ENCODE measurements at regions not wholly inside any gene's neighbourhood (a gene's known extent, or its start where the extent isn't known, plus 50 kb on each side); places are given as distances from the start of the nearest gene placed in this dataset.

DNA sequence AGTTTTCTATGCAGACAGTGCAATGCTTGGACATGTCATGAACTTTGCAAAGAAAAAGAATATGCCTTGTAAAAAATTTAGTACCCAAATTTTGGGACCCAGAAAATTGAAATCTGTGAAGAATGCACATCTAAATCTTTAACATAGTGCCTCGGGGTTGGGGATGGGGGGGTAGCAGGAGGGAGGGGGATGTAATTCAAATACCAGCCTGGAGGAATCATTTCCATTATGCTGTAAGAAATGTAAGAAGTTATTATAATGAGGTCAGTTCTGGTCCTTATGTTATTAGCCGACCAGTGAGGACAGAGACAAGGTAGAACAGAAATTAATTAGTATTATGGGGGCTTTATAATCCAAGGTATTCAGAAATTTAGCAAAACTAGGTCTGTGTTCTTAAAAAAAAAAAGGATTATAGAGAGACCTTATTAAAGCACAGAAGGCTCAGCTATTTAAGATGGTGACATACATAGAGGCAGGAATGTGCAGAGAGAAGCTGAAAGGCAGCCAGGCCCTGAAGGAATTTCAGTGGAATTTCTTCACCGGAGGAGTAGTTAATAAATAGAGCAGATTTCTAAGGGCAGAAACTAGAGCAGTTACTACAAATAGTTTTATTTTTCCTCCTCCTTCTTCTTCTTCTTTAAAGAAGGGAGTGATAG lies 89.0 kb upstream of the RBMS1 start:
- DNase-seq (ENCODE audit: low read depth), result peak; percentile 50
- TF ChIP-seq, protein P1, sequence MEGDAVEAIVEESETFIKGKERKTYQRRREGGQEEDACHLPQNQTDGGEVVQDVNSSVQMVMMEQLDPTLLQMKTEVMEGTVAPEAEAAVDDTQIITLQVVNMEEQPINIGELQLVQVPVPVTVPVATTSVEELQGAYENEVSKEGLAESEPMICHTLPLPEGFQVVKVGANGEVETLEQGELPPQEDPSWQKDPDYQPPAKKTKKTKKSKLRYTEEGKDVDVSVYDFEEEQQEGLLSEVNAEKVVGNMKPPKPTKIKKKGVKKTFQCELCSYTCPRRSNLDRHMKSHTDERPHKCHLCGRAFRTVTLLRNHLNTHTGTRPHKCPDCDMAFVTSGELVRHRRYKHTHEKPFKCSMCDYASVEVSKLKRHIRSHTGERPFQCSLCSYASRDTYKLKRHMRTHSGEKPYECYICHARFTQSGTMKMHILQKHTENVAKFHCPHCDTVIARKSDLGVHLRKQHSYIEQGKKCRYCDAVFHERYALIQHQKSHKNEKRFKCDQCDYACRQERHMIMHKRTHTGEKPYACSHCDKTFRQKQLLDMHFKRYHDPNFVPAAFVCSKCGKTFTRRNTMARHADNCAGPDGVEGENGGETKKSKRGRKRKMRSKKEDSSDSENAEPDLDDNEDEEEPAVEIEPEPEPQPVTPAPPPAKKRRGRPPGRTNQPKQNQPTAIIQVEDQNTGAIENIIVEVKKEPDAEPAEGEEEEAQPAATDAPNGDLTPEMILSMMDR (conservative IDR thresholded peaks at IDR 0.05; ENCODE audit: low read depth, low read length), result no peak
- H3K4me3 ChIP-seq (ENCODE audit: low read depth, low read length), result no peak overlapping the region

DNA sequence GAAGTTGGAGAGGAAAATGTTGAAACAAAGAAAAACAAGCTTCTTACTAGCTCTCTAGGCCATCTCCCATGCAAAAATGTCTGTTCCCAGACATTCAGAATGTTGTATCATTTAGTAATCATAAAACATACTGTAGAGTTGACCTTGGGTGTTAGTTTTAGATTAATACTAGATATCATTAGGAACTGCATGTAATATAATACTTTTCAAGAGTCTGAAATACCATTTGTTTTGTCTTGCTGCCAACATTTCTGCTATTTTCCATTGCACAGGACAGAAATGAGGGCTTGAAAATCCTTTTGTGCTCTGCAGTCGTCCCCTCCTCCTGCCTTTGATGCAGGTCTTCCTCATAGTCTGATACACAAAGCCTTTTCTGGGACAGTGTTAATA lies 89.5 kb upstream of the RBMS1 start:
- TF ChIP-seq, protein P1 (conservative IDR thresholded peaks at IDR 0.05; ENCODE audit: low read depth, low read length), result no peak
- DNase-seq (ENCODE audit: low read depth), result no peak
- no peak overlapping the region for H3K4me3 ChIP-seq (ENCODE audit: low read depth, low read length)

DNA sequence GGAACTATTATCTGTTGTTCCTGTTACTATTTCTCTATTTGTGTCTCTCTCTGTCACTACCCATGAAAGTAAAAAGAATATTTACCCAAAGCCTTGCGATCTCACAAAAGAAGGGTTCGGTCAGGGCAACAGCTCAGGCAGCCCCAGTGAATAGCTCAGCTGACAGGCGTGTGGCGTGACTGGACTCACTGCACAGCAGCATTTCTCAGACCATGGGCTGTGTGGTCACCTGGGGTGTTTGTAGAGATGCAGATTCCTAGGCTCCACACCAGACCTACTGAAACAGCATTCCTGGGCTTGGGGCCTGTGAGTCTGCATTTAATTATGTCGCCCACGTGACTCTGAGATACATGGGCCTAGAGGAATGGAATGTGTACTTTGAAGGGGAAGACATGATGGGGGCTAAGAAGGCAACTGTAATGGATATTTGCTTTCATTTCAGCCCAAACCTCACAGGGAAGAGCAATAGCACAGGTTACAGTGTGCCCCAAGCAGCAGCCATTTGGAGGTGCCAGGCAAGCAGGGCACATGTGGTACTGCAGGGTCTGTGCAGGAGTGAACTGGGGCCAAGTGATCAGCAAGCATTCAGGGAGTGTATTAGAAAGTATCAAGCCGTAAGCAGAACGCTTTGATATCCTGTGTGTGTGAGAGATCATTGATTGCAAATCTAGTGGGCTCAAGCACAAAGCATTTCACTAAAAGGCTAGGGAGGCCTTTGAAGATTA lies 90.4 kb upstream of the RBMS1 start:
- TF ChIP-seq, protein P1 (conservative IDR thresholded peaks at IDR 0.05; ENCODE audit: low read depth, low read length), result no peak
- H3K4me3 ChIP-seq (ENCODE audit: low read depth, low read length), result no peak overlapping the region
- no peak for DNase-seq (ENCODE audit: low read depth)

DNA sequence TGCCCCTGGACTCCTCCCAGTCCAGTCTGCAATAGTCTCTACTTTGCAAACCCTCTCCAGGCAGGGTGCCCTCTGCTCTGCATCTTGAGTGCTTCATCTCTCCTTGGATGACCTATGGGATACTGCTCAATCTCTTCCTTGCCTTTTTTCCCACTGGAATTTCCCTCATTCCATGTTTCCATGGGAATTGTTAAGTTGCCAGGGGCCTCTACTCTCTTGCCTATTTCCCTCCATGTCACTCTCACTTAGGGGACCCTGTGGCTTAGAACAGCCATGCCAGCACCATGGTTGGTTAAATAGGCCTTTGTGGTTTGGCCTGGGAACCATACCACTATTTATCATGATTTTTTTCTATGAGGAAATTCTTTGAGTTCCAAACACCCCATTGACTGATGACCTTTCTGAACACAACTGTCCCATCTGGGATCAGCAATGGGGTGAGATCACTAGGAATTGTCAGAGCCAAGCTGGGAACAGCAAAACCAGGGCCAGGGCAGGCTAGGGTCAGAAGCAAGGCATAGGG lies 91.4 kb upstream of the RBMS1 start:
- no peak overlapping the region for H3K4me3 ChIP-seq (ENCODE audit: low read depth, low read length)
- TF ChIP-seq, protein P1 (conservative IDR thresholded peaks at IDR 0.05; ENCODE audit: low read depth, low read length), result no peak
- DNase-seq (ENCODE audit: low read depth), result no peak

DNA sequence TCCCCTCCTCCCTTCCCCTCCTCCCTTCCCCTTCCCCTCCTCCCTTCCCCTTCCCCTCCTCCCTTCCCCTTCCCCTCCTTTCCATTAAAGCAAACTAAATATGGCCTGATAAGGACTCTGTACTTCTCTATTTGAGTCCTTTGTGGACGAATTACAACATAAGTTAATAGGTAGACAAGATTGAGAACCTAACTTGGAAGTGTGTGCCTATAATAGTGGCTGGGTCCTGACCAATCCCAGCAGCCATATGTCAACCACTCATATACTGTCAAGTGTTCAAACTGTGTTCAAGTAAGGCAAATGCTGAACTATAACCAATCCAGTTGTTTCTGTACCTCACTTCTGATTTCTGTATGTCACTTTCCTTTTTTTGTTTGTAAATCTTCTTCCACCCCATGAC lies 97.1 kb upstream of the RBMS1 start:
- TF ChIP-seq, protein P1 (conservative IDR thresholded peaks at IDR 0.05; ENCODE audit: low read depth, low read length), result no peak
- H3K4me3 ChIP-seq (ENCODE audit: low read depth, low read length), result no peak overlapping the region
- no peak for DNase-seq (ENCODE audit: low read depth)

DNA sequence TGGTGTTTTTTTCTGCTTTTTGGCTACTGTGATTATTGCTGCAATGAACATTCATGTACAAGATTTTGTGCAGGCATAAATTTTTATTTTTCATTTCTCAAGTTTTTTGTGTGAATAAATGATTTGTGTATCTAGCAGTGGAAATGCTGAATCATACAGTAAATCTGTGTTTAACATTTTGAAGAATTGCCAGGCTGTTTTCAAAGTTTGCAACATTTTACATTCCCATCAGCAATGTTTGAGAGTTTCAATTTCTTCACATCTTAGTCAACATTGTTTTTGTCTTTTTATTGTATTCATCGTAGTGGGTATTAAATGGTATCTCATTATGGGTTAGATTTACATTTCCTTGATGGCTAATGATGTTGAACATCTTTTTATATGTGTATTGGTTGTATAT lies 98.8 kb upstream of the RBMS1 start:
- no peak overlapping the region for H3K4me3 ChIP-seq (ENCODE audit: low read depth, low read length)
- DNase-seq (ENCODE audit: low read depth), result no peak
- TF ChIP-seq, protein P1 (conservative IDR thresholded peaks at IDR 0.05; ENCODE audit: low read depth, low read length), result no peak

Data from epithelial cell of proximal tubule (primary cell).